HEK293 (cell line): ENCODE measurements at regions not wholly inside any gene's neighbourhood (a gene's known extent, or its start where the extent isn't known, plus 50 kb on each side); places are given as distances from the start of the nearest gene placed in this dataset.

Experiments
- KLF16 ChIP-seq: fragments of 450-650 bp; formaldehyde crosslinking; IDR thresholded peaks from 2 replicates; pipeline ENCODE4 v1.5.1; 2017; ENCODE audit warnings: missing biosample characterization, missing genetic modification characterization
- YY2 ChIP-seq: fragments of 450-650 bp; formaldehyde crosslinking; IDR thresholded peaks from 2 replicates; pipeline ENCODE4 v1.5.1; 2016; ENCODE audit warnings: missing biosample characterization, missing genetic modification characterization
- ZNF155 ChIP-seq: fragments of 450-650 bp; formaldehyde crosslinking; IDR thresholded peaks from 2 replicates; pipeline ENCODE4 v1.5.1; 2016; ENCODE audit warnings: missing biosample characterization, missing genetic modification characterization
- ZNF24 ChIP-seq: fragments of 450-650 bp; formaldehyde crosslinking; IDR thresholded peaks from 2 replicates; pipeline ENCODE4 v1.5.1; 2016; ENCODE audit warnings: missing biosample characterization, missing genetic modification characterization
- TF ChIP-seq, protein P1 (sequence below): fragments of 450-650 bp; formaldehyde crosslinking; IDR thresholded peaks from 2 replicates; pipeline ENCODE4 v1.5.1; 2016; ENCODE audit warnings: missing biosample characterization, missing genetic modification characterization

DNA sequence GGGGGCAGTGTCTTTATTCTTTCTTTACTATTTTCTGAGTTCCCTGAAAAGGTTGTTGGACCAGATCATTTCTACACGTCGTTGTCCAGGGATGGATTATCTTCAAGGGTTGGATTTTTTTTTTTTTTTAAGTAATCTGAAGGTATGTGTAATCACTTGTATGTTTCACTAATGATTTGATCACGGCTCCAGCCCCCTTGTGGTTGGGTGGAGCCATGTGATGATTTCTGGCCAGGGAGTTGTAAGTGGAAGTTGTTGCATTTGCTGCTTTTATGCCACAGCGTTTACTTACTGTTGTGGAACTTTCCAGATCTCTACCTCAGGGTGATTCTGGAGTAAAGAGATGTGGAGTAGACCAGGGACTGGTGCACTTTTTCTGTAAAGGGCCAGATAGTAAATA is 390.3 kb downstream of the AACS start:
- TF ChIP-seq, protein P1, sequence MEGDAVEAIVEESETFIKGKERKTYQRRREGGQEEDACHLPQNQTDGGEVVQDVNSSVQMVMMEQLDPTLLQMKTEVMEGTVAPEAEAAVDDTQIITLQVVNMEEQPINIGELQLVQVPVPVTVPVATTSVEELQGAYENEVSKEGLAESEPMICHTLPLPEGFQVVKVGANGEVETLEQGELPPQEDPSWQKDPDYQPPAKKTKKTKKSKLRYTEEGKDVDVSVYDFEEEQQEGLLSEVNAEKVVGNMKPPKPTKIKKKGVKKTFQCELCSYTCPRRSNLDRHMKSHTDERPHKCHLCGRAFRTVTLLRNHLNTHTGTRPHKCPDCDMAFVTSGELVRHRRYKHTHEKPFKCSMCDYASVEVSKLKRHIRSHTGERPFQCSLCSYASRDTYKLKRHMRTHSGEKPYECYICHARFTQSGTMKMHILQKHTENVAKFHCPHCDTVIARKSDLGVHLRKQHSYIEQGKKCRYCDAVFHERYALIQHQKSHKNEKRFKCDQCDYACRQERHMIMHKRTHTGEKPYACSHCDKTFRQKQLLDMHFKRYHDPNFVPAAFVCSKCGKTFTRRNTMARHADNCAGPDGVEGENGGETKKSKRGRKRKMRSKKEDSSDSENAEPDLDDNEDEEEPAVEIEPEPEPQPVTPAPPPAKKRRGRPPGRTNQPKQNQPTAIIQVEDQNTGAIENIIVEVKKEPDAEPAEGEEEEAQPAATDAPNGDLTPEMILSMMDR (tag by site-specific recombination) = no peak
- TF ChIP-seq KLF16 (no peak), ZNF24 (no peak), YY2 (tag by site-specific recombination) (no peak), ZNF155 (tag by site-specific recombination) (no peak)
